ENCODE measurements at regions not wholly inside any gene's neighbourhood (a gene's known extent, or its start where the extent isn't known, plus 50 kb on each side); places are given as distances from the start of the nearest gene placed in this dataset.

DNA sequence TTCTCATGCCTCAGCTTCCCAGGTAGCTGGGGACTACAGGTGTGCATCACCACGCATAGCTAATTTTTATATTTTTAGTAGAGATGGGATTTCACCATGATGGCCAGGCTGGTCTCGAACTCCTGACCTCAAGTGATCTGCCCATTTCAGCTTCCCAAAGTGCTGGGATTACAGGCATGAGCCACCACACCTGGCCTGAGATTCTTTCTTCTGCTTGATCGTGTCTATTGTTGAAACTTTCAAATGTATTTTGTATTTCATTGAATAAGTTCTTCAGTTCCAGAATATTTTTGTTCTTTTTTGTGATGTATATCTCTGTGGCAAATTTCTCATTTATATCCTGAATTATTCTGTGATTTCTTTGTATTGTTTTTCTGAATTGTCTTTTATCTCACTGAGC is 1063.3 kb upstream of the WWC1 start:
- Histone ChIP-seq H4K20me1 (ENCODE audit: insufficient read depth, poor library complexity, severe bottlenecking) (no peaks in the 10 kb centered on the region), H3K36me3 (replicated peaks; ENCODE audit: insufficient read depth, low read depth) (no peaks in the 10 kb centered on the region), H3K79me2 (no peaks in the 10 kb centered on the region), H3K27me3 (no peaks in the 10 kb centered on the region), H3K4me1 (ENCODE audit: insufficient read depth) (peaks cover 6% of the 10 kb centered on the region), H2AFZ (no peak overlapping the region), H3K4me3 (no peak overlapping the region), H3K4me2 (no peak overlapping the region), H3K9me3 (ENCODE audit: low read depth) (peaks cover 9% of the 10 kb centered on the region), H3K27ac (no peak overlapping the region), H3K9me2 (replicated peaks; ENCODE audit: insufficient read depth) (no peaks in the 10 kb centered on the region)
- no peak for DNase-seq (ENCODE audit: low spot score)
- TF ChIP-seq, protein P1, sequence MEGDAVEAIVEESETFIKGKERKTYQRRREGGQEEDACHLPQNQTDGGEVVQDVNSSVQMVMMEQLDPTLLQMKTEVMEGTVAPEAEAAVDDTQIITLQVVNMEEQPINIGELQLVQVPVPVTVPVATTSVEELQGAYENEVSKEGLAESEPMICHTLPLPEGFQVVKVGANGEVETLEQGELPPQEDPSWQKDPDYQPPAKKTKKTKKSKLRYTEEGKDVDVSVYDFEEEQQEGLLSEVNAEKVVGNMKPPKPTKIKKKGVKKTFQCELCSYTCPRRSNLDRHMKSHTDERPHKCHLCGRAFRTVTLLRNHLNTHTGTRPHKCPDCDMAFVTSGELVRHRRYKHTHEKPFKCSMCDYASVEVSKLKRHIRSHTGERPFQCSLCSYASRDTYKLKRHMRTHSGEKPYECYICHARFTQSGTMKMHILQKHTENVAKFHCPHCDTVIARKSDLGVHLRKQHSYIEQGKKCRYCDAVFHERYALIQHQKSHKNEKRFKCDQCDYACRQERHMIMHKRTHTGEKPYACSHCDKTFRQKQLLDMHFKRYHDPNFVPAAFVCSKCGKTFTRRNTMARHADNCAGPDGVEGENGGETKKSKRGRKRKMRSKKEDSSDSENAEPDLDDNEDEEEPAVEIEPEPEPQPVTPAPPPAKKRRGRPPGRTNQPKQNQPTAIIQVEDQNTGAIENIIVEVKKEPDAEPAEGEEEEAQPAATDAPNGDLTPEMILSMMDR (IDR thresholded peaks at IDR 0.05; ENCODE audit: poor library complexity): no peak
- TF ChIP-seq EZH2phosphoT487 (IDR thresholded peaks at IDR 0.05; ENCODE audit: low read depth, severe bottlenecking, unreplicated experiment): no peak
- TF ChIP-seq EZH2 (IDR thresholded peaks at IDR 0.05; ENCODE audit: borderline replicate concordance): no peak
- 92% methylated on average over 3 of the region's 3 CpGs for WGBS (ENCODE audit: low lambda C conversion rate, missing lambda C conversion rate)

DNA sequence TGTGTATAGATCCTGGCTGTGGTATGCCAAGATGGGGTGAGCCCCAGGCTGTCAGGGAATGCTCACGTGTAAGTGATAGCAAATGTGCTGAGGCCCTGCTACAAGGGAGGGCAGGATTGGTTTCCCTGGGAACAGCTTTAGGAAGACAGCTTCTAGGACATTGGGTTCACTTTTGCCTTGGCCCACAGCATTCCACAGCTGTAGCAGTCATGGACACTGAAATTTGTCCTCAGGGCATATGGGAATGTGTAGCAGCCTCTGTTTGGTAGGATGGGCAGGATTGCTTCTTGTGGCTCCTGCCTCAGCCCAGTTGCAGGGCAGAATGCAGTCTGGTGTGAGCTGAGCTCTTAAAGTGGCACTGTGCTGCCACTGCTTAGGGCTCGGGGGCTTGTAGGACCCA is 1061.7 kb upstream of the WWC1 start:
- no peaks in the 10 kb centered on the region for H3K79me2 ChIP-seq
- no peak overlapping the region for H3K4me3 ChIP-seq
- H2AFZ ChIP-seq: no peak overlapping the region
- H3K9me3 ChIP-seq (ENCODE audit: low read depth): peaks cover 9% of the 10 kb centered on the region
- H3K4me2 ChIP-seq: no peak overlapping the region
- TF ChIP-seq, protein P1 (IDR thresholded peaks at IDR 0.05; ENCODE audit: poor library complexity): no peak
- TF ChIP-seq EZH2 (IDR thresholded peaks at IDR 0.05; ENCODE audit: borderline replicate concordance) (no peak), EZH2phosphoT487 (IDR thresholded peaks at IDR 0.05; ENCODE audit: low read depth, severe bottlenecking, unreplicated experiment) (no peak)
- WGBS (ENCODE audit: low lambda C conversion rate, missing lambda C conversion rate): 97% methylated on average over 2 of the region's 2 CpGs
- no peaks in the 10 kb centered on the region for H3K36me3 ChIP-seq (replicated peaks; ENCODE audit: insufficient read depth, low read depth)
- no peak for DNase-seq (ENCODE audit: low spot score)
- no peak overlapping the region for H3K27ac ChIP-seq
- peaks cover 7% of the 10 kb centered on the region for H3K4me1 ChIP-seq (ENCODE audit: insufficient read depth)
- no peaks in the 10 kb centered on the region for H3K9me2 ChIP-seq (replicated peaks; ENCODE audit: insufficient read depth)
- H3K27me3 ChIP-seq: no peaks in the 10 kb centered on the region
- no peaks in the 10 kb centered on the region for H4K20me1 ChIP-seq (ENCODE audit: insufficient read depth, poor library complexity, severe bottlenecking)

DNA sequence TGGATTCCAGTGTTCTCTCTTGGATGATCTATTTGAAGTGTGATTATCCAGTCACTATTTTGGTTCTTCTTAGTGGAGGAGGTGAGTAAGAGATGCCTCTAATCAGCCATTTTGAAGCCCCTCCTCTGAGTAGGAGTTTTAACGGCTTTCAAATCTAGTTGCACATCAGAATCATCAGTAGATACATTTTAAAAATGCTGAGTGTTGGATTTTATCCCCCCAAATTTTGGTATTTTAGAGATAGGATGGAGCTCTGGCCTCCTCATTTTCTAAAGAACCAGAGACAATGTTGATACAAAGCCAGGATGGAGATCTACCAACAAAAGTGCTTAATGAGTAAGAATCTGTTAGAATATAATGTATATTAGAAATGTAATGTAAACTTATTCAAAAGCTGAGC is 1061.0 kb upstream of the WWC1 start:
- no peak overlapping the region for H3K4me2 ChIP-seq
- H3K36me3 ChIP-seq (replicated peaks; ENCODE audit: insufficient read depth, low read depth): no peaks in the 10 kb centered on the region
- H3K79me2 ChIP-seq: no peaks in the 10 kb centered on the region
- H3K9me2 ChIP-seq (replicated peaks; ENCODE audit: insufficient read depth): no peaks in the 10 kb centered on the region
- no peak overlapping the region for H3K27ac ChIP-seq
- no peak for TF ChIP-seq EZH2 (IDR thresholded peaks at IDR 0.05; ENCODE audit: borderline replicate concordance)
- TF ChIP-seq, protein P1 (IDR thresholded peaks at IDR 0.05; ENCODE audit: poor library complexity): no peak
- TF ChIP-seq EZH2phosphoT487 (IDR thresholded peaks at IDR 0.05; ENCODE audit: low read depth, severe bottlenecking, unreplicated experiment): no peak
- peaks cover 9% of the 10 kb centered on the region for H3K9me3 ChIP-seq (ENCODE audit: low read depth)
- no peak overlapping the region for H3K4me3 ChIP-seq
- H3K4me1 ChIP-seq (ENCODE audit: insufficient read depth): peaks cover 7% of the 10 kb centered on the region
- no peaks in the 10 kb centered on the region for H4K20me1 ChIP-seq (ENCODE audit: insufficient read depth, poor library complexity, severe bottlenecking)
- no peaks in the 10 kb centered on the region for H3K27me3 ChIP-seq
- no peak for DNase-seq (ENCODE audit: low spot score)
- no peak overlapping the region for H2AFZ ChIP-seq
- 95% methylated on average over 1 of the region's 1 CpG for WGBS (ENCODE audit: low lambda C conversion rate, missing lambda C conversion rate)

Data from hepatocyte (in vitro differentiated cells).